IMR-90 (cell line): ENCODE measurements at regions not wholly inside any gene's neighbourhood (a gene's known extent, or its start where the extent isn't known, plus 50 kb on each side); places are given as distances from the start of the nearest gene placed in this dataset.

ENCODE experiments used
- ATAC-seq: fragments of 200-7000 bp; cut with Tn5 transposase; 2 replicates; pipeline ENCODE4 v1.9.1; 2020; ENCODE audit warnings: low read depth, mild to moderate bottlenecking, moderate library complexity
- BruUV-seq: library from RNA; stranded (reverse); fragments of 400-500 nt; replicated peaks from 2 replicates; lab custom pipeline; 2021; lab: Mats Ljungman, UMichigan
- CTCF ChIA-PET: fragments of 300-600 bp; formaldehyde crosslinking; extraction: SDS; loops from one replicate; lab custom pipeline; 2021; ENCODE audit warnings: antibody characterized with exemption; lab: Yijun Ruan, JAX
- POLR2A ChIA-PET: fragments of 300-600 bp; sonication (Branson Sonifier 250); formaldehyde crosslinking; loops from one replicate; lab custom pipeline; 2022; ENCODE audit warnings: antibody characterized with exemption; ENCODE audit not compliant: unreplicated experiment; lab: Charles Lee
- DNase-seq: peaks from one replicate; pipeline ENCODE4 v3.0.0; 2013
- H2AFZ ChIP-seq: replicated peaks from 2 replicates; pipeline ENCODE3; 2013; ENCODE audit warnings: low read length, mild to moderate bottlenecking; ENCODE audit not compliant: poor library complexity
- H2AK5ac ChIP-seq: 2 replicates; pipeline ENCODE4 v1.6.1; 2013; ENCODE audit warnings: low read depth, low read length, inconsistent platforms
- H2AK9ac ChIP-seq: replicated peaks from 2 replicates; pipeline ENCODE3; 2013; ENCODE audit warnings: mild to moderate bottlenecking, low read depth, low read length, moderate library complexity; ENCODE audit not compliant: poor library complexity
- H2BK120ac ChIP-seq: 2 replicates; pipeline ENCODE4 v1.6.1; 2013; ENCODE audit warnings: low read depth, low read length, inconsistent platforms
- H2BK15ac ChIP-seq: 3 replicates; pipeline ENCODE4 v1.6.1; 2013; ENCODE audit warnings: low read depth, low read length, inconsistent platforms
- H2BK20ac ChIP-seq: 2 replicates; pipeline ENCODE4 v1.6.1; 2013; ENCODE audit warnings: low read depth, mild to moderate bottlenecking, inconsistent platforms, low read length, moderate library complexity
- H2BK5ac ChIP-seq: 2 replicates; pipeline ENCODE4 v1.6.1; 2013; ENCODE audit warnings: mild to moderate bottlenecking, low read depth, low read length, inconsistent platforms; ENCODE audit not compliant: poor library complexity, severe bottlenecking
- H3K14ac ChIP-seq: replicated peaks from 2 replicates; pipeline ENCODE4 v1.6.1; 2013; ENCODE audit warnings: low read depth, low read length, inconsistent platforms
- H3K18ac ChIP-seq: 2 replicates; pipeline ENCODE4 v1.6.1; 2013; ENCODE audit warnings: low read depth, low read length, control low read depth
- H3K23ac ChIP-seq: 2 replicates; pipeline ENCODE4 v1.6.1; 2013; ENCODE audit warnings: low read depth, low read length, inconsistent platforms
- H3K27ac ChIP-seq: 2 replicates; pipeline ENCODE4 v1.5.1; 2013; ENCODE audit warnings: mild to moderate bottlenecking, control low read depth, low read length; ENCODE audit not compliant: insufficient read depth
- H3K27me3 ChIP-seq: 2 replicates; pipeline ENCODE4 v1.6.1; 2013; ENCODE audit warnings: low read length; ENCODE audit not compliant: control insufficient read depth, insufficient read depth
- H3K36me3 ChIP-seq: 2 replicates; pipeline ENCODE4 v1.6.1; 2013; ENCODE audit warnings: low read length, mixed read lengths; ENCODE audit not compliant: control insufficient read depth, insufficient read depth
- H3K4ac ChIP-seq: 2 replicates; pipeline ENCODE4 v1.6.1; 2013; ENCODE audit warnings: low read depth, low read length, inconsistent platforms
- H3K4me1 ChIP-seq: 2 replicates; pipeline ENCODE4 v1.6.1; 2013; ENCODE audit warnings: low read length, mixed read lengths; ENCODE audit not compliant: control insufficient read depth, insufficient read depth
- H3K4me2 ChIP-seq: 2 replicates; pipeline ENCODE4 v1.6.1; 2013; ENCODE audit warnings: low read depth, mild to moderate bottlenecking, control low read depth, low read length, moderate library complexity
- H3K4me3 ChIP-seq: 2 replicates; pipeline ENCODE4 v1.5.1; 2013; ENCODE audit warnings: low read depth, mild to moderate bottlenecking, control low read depth, low read length, moderate library complexity; ENCODE audit not compliant: insufficient read depth
- H3K56ac ChIP-seq: 2 replicates; pipeline ENCODE4 v1.6.1; 2013; ENCODE audit warnings: low read length, inconsistent platforms; ENCODE audit not compliant: insufficient read depth; ENCODE audit errors: extremely low read depth
- H3K79me1 ChIP-seq, 2 experiments: 2 replicates each; pipeline ENCODE4 v1.6.1; 2013; ENCODE audit warnings: low read length in 2 of 2, inconsistent platforms in 1 of 2, low read depth in 1 of 2
- H3K9ac ChIP-seq: 2 replicates; pipeline ENCODE4 v1.6.1; 2013; ENCODE audit warnings: low read depth, low read length, control low read depth
- H3K9me1 ChIP-seq: 2 replicates; pipeline ENCODE4 v1.6.1; 2013; ENCODE audit warnings: low read length, inconsistent platforms; ENCODE audit not compliant: insufficient read depth
- H3K9me3 ChIP-seq: 2 replicates; pipeline ENCODE4 v1.6.1; 2013; ENCODE audit warnings: low read length; ENCODE audit not compliant: control insufficient read depth, insufficient read depth
- H4K20me1 ChIP-seq: 2 replicates; pipeline ENCODE4 v1.6.1; 2013; ENCODE audit warnings: low read length, inconsistent platforms; ENCODE audit not compliant: insufficient read depth
- H4K5ac ChIP-seq: 2 replicates; pipeline ENCODE4 v1.6.1; 2013; ENCODE audit warnings: mild to moderate bottlenecking, low read depth, low read length, control low read depth
- H4K8ac ChIP-seq, 2 experiments: 2 replicates each; pipeline ENCODE4 v1.6.1; 2013; ENCODE audit warnings: low read depth in 2 of 2, low read length in 2 of 2, control low read depth in 1 of 2, inconsistent platforms in 1 of 2
- H4K91ac ChIP-seq: 2 replicates; pipeline ENCODE4 v1.6.1; 2013; ENCODE audit warnings: low read depth, low read length, inconsistent platforms; ENCODE audit not compliant: insufficient read depth
- NFE2L2 ChIP-seq: fragments of 150-350 bp; IDR thresholded peaks from 2 replicates; pipeline ENCODE4 v1.6.1; 2016; ENCODE audit warnings: low read depth, mild to moderate bottlenecking, low read length
- WGBS, 2 experiments: methylation state at CpG; one replicate each; pipeline versions ENCODE4 v1.1.5 to v1.1.7; 2013; ENCODE audit warnings: missing lambda C conversion rate in 2 of 2; ENCODE audit not compliant: insufficient read length in 1 of 2; ENCODE audit errors: extremely low coverage in 2 of 2; 5-methylcytosine and 5-hydroxymethylcytosine counted together
- dilution Hi-C: fragments of 300-500 bp; cut with HindIII; formaldehyde crosslinking; loops from one replicate; pipeline ENCODE4 v1.14.3; 2018; ENCODE audit warnings: low sequenced_read_pairs; ENCODE audit not compliant: unreplicated experiment
- in situ Hi-C: fragments of 300-500 bp; cut with MboI; formaldehyde crosslinking; loops from 3 replicates; pipeline ENCODE4 v1.14.3; 2019; ENCODE audit warnings: low sequenced_read_pairs, inconsistent platforms, mixed read lengths
- intact Hi-C: fragments of 100-400 bp; cut with micrococcal nuclease; formaldehyde crosslinking; loops from 2 replicates; pipeline ENCODE4 v1.10.0; 2022

GRCh38 chr2:147223553-147224060 is 621.2 kb upstream of the ACVR2A start:
- Histone ChIP-seq H4K5ac (no peak overlapping the region), H3K9me1 (no peaks in the 10 kb centered on the region), H3K56ac (no peak overlapping the region), H3K27ac (no peak overlapping the region), H2AK9ac (no peak overlapping the region), H3K79me1 (no peaks in the 10 kb centered on the region), H4K20me1 (no peaks in the 10 kb centered on the region), H2BK20ac (no peak overlapping the region), H3K4me2 (no peak overlapping the region), H3K14ac (no peak overlapping the region), H2BK5ac (no peak overlapping the region), H3K4ac (no peak overlapping the region), H2BK120ac (no peak overlapping the region), H3K23ac (no peak overlapping the region), H3K18ac (no peak overlapping the region), H3K9me3 (peaks cover 8% of the 10 kb centered on the region; the same call in 1 of the 2 replicates), H4K8ac (no peak overlapping the region), H3K9ac (no peak overlapping the region), H4K91ac (no peak overlapping the region), H3K36me3 (no peaks in the 10 kb centered on the region), H3K27me3 (no peaks in the 10 kb centered on the region), H3K4me1 (no peaks in the 10 kb centered on the region), H2AK5ac (no peak overlapping the region), H2BK15ac (no peak overlapping the region), H2AFZ (no peak overlapping the region), H3K4me3 (no peak overlapping the region)
- intact Hi-C loops (no loop called here), in situ Hi-C loops (no loop called here), dilution Hi-C loops (no loop called here)
- ChIA-PET POLR2A (no interaction called here), CTCF (no interaction called here)
- ATAC-seq (no peak), DNase-seq (no peak)
- BruUV-seq: no TSS peak
- no peak for TF ChIP-seq NFE2L2
- WGBS, 2 experiments: no CpG with 5 or more reads among the region's 2 CpGs
